NCI-H146 treated with DMSO at 0.1 percent for 48 hours (cell line): ENCODE measurements at regions not wholly inside any gene's neighbourhood (a gene's known extent, or its start where the extent isn't known, plus 50 kb on each side); places are given as distances from the start of the nearest gene placed in this dataset.

ENCODE experiments used
- DNase-seq: peaks from one replicate; lab custom pipeline; 2025; ENCODE audit not compliant: unreplicated experiment; lab: John Stamatoyannopoulos, UW

- DNase-seq = no peak
Measured at GRCh38 chr2:8414946-8415879, 266.6 kb upstream of the ID2 start.

GRCh38 chr2:8416001-8416571 is 265.8 kb upstream of the ID2 start:
- no peak for DNase-seq

DNA sequence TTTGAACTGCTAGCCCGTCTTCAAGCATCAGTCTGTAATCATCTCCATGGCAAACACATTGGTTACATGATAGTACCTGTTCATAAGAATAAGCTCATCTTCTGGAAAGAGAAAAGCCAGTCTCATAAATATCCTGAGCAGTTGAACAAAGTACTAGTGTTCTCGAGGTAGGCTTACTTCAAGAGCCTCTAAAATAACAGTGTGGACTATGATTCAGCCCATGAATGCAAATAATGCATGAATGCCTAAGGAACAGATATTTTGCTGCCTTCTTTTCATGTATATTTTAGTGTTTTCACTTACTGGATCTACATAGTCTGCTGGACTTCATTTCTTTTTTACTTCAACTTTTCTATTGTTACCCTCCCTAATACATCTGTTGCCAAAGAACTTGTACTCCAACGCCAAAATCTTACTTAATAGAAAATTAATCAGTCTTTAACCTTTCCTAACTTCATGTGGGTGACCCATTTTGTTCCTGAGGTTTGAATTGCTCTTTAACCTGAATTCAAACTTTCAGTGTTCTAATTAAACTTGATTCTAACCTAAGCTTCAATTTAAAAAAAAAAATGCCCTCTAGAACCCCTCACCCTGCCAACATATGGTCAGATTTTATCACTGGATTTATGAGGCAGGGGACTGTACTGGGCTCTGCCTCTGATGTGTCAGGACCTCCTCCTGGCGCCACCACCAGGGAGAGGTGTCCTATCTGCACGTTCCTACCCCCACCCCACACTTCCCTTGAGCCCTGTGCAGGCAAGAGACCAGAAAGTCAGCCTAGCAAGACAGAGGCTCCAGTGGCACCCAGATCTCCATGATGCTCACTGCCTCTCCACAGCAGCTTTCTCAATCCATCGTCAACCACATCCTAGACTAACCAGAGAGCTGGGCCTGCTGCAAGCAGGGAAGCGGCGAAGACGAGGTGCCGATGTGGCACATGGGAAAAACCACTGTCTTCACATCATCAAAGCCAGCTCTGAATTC is 264.7 kb upstream of the ID2 start:
- DNase-seq = no peak

GRCh38 chr2:8418721-8419120 is 263.1 kb upstream of the ID2 start:
- no peak for DNase-seq

DNA sequence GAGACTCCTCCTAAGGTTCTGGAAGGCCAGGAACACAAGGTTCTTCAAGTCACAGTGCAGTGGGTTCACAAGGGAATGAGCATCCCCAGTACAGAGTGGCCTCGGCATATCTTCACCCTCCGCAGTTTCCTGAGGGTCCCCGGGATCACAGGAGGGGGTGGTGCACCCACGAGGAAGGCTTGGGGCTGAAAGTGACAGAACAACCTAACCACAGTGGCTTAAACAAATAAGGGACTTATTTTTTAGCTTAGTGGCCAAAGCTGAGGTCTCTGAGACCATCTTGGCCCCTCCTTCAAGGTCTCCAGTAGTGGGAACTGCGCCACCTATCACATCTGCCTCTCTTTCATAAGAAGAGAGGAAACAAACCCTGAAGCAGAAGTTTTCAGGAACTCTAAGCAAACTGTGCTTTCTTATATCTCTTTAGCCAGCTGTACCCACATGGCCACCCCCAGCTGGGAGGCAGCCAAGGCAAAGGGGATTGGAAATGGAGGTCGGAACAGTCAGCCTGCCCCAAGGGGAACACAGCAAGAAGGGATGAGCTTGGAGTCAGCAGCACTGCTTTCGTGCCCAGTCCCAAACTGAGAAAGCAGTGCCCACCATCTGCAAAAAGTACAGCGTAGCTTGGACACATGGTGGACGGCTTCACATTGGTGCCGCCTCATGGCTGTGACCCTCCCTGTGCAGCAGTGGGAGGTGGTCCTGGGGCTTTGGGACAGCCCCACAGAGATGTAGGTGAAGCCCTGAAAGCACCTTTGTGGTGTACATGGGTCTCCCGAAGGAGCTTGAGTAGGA is 260.0 kb upstream of the ID2 start:
- no peak for DNase-seq

- DNase-seq = no peak
Measured at GRCh38 chr2:8422450-8422800, 259.4 kb upstream of the ID2 start.

- no peak for DNase-seq
Measured at GRCh38 chr2:8424997-8425900, 256.6 kb upstream of the ID2 start.

- no peak for DNase-seq
Measured at GRCh38 chr2:8426550-8426949, 255.3 kb upstream of the ID2 start.

DNA sequence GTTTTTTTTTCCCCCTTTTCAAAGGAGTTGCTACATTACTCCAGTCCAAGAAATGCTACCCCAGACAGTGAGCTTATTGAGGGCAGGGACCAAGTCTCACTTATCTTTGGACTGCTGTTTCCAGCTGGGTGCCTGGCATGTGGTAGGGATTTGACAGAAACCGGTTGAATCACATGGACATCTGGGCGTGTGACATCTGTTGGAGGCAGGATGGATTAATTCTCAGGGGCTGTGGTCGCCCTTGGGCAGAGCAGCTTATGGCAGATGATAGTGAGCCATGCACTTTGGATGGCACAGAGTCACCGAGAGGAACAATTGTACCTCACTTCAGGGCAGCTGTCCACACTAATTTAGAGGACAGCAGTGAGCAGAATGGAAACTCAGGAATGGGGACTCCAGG is 254.6 kb upstream of the ID2 start:
- no peak for DNase-seq

- DNase-seq = no peak
Measured at GRCh38 chr2:8430628-8431027, 251.2 kb upstream of the ID2 start.

- no peak for DNase-seq
Measured at GRCh38 chr2:8431446-8432125, 250.3 kb upstream of the ID2 start.

- DNase-seq = no peak
Measured at GRCh38 chr2:8432706-8433336, 249.0 kb upstream of the ID2 start.

DNA sequence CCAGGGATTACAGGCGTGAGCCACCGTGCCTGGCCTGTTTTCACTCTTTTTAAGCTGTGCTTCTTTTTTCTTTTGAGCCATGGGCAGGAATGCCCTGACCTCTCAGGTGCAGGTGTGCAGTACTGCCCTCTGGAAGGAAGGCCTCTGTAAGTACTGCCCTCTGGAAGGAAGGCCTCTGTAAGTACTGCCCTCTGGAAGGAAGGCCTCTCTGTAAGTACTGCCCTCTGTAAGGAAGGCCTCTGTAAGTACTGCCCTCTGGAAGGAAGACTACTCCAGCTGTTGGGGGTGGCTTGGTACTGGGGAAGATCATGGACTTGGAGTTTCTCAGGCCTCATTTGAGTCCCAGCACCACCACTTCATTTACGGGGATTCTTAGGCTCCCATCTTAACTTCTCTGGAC is 248.5 kb upstream of the ID2 start:
- no peak for DNase-seq

- no peak for DNase-seq
Measured at GRCh38 chr2:8435608-8436007, 246.2 kb upstream of the ID2 start.

DNA sequence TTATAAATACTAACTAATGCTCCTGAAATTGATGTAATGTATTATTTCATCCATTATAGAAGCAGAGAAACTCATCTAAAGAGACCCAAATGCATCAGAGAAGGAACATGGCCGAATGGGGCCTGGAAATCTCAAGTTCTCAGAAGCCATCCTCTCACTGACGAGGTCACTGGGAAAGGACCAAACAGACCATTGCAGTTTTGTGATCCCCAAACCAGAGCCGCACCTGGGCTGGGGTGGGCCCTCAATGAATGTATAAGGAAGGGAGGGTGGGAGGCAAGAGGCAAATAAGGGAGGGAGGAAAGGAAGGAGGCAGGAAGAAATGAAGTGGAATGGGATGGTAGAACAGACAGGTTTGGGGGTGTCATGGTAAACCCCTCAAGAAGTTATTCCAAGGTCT is 245.3 kb upstream of the ID2 start:
- DNase-seq = no peak

DNA sequence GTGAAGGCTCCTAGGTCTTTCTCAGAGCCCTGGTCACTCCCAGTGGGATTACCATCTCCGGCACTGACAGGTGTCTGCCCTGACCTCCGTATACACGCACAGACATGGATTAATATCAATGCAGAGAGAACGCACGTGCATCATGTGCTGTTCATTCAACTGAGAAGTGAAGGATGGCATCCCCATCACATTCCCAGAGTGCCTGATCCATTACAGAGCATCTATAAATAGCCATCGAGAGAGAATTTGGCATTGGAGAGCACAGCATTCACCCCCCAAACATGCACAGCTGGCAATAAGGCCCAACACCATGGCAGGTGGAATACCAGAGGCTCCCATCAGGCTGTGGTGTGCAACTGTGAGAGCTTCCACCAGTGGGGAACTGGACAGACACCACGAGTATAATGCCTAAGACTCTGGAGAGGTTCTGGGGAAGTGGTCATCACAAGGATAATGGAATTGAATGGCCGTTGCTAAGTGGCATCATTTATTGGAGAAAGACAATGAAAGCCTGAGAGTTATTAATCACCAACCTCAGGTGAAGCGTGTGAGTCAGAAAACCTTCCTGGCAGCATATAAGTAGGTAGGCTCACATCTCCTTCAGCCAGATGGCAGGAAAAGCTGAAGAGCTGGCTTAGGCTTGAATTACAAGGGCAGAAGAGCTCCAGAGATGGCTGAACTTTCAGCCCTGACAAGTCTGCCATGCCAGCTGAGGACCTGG is 244.5 kb upstream of the ID2 start:
- DNase-seq = no peak

DNA sequence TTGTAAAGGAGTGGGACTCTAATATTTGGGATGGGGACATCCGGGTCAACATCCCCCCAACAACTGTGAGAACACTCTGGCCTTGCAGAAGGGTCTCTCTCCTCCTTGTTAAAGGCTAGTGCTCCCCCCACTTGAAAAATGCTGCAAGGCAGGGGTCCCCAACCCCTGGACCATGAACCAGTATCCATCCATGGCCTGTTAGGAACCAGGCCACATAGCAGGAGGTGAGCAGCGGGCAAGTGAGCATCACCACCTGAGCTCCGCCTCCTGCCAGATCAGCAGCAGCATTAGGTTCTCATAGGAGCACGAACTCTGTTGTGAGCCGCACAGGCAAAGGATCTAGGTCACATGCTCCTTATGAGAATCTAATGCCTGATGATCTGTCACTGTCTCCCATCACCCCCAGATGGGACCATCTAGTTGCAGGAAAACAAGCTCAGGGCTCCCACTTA is 243.9 kb upstream of the ID2 start:
- DNase-seq = no peak

DNA sequence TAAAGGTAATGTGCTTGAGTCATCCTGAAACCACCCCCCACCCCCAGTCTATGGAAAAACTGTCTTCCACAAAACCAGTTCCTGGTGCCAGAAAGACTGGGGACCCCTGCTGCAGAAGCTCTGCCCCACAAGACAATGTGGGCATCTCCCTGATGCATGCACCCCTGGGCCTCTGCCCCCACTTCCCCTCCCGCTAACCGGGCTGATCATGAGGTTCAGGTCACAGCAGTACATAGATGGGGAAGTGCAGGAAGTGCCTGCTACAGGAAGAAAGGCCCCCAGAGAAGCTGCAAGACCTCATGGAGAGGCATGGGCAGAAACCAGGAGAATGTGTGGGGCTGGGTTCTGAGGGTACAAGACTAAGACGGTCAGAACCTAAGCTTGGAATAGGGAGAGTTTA is 243.4 kb upstream of the ID2 start:
- no peak for DNase-seq
